ENCODE measurements at regions not wholly inside any gene's neighbourhood (a gene's known extent, or its start where the extent isn't known, plus 50 kb on each side); places are given as distances from the start of the nearest gene placed in this dataset.
A peak's percentile ranks its signal among the peaks of the same experiment; 100 is the strongest.
"Not testable (repeated sequence)": the region's sequence is repeated elsewhere in the genome, so short reads cannot be mapped to it uniquely, and the experiment has no call there.

GRCh38 chr12:61563665-61564450 is 696.3 kb upstream of the USP15 start:
- DNase-seq (ENCODE audit: low spot score), result no peak

- no peak for DNase-seq (ENCODE audit: low spot score)
Measured at GRCh38 chr12:61564466-61564865, 695.7 kb upstream of the USP15 start.

- no peak for DNase-seq (ENCODE audit: low spot score)
Measured at GRCh38 chr12:61566183-61566582, 694.0 kb upstream of the USP15 start.

GRCh38 chr12:61574339-61574738 is 685.9 kb upstream of the USP15 start:
- no peak for DNase-seq (ENCODE audit: low spot score)

GRCh38 chr12:61584943-61585342 is 675.3 kb upstream of the USP15 start:
- DNase-seq (ENCODE audit: low spot score), result no peak

GRCh38 chr12:61590864-61591263 is 669.3 kb upstream of the USP15 start:
- DNase-seq (ENCODE audit: low spot score), result not testable (repeated sequence)

GRCh38 chr12:61610143-61610542 is 650.1 kb upstream of the USP15 start:
- DNase-seq (ENCODE audit: low spot score), result no peak

GRCh38 chr12:61629702-61630101 is 630.5 kb upstream of the USP15 start:
- DNase-seq (ENCODE audit: low spot score), result no peak

- DNase-seq (ENCODE audit: low spot score), result no peak
Measured at GRCh38 chr12:61646639-61647038, 613.6 kb upstream of the USP15 start.

- no peak for DNase-seq (ENCODE audit: low spot score)
Measured at GRCh38 chr12:61647566-61647965, 612.6 kb upstream of the USP15 start.

- no peak for DNase-seq (ENCODE audit: low spot score)
Measured at GRCh38 chr12:61652265-61652664, 607.9 kb upstream of the USP15 start.

GRCh38 chr12:61654698-61655097 is 605.5 kb upstream of the USP15 start:
- DNase-seq (ENCODE audit: low spot score), result peak; percentile 4

GRCh38 chr12:61655241-61655640 is 605.0 kb upstream of the USP15 start:
- no peak for DNase-seq (ENCODE audit: low spot score)

GRCh38 chr12:61667676-61668075 is 592.5 kb upstream of the USP15 start:
- no peak for DNase-seq (ENCODE audit: low spot score)

- DNase-seq (ENCODE audit: low spot score), result no peak
Measured at GRCh38 chr12:61676520-61676919, 583.7 kb upstream of the USP15 start.

- no peak for DNase-seq (ENCODE audit: low spot score)
Measured at GRCh38 chr12:61687407-61687806, 572.8 kb upstream of the USP15 start.

- no peak for DNase-seq (ENCODE audit: low spot score)
Measured at GRCh38 chr12:61694214-61694613, 566.0 kb upstream of the USP15 start.

- DNase-seq (ENCODE audit: low spot score), result peak; percentile 46
Measured at GRCh38 chr12:61701471-61701870, 558.7 kb upstream of the USP15 start.

GRCh38 chr12:61706783-61707182 is 553.4 kb upstream of the USP15 start:
- no peak for DNase-seq (ENCODE audit: low spot score)

- no peak for DNase-seq (ENCODE audit: low spot score)
Measured at GRCh38 chr12:61713121-61713520, 547.1 kb upstream of the USP15 start.

- no peak for DNase-seq (ENCODE audit: low spot score)
Measured at GRCh38 chr12:61717986-61718385, 542.2 kb upstream of the USP15 start.

- no peak for DNase-seq (ENCODE audit: low spot score)
Measured at GRCh38 chr12:61739925-61740324, 520.3 kb upstream of the USP15 start.

GRCh38 chr12:61750604-61751003 is 509.6 kb upstream of the USP15 start:
- DNase-seq (ENCODE audit: low spot score), result no peak

GRCh38 chr12:61754214-61754613 is 506.0 kb upstream of the USP15 start:
- DNase-seq (ENCODE audit: low spot score), result no peak
